ENCODE measurements at regions not wholly inside any gene's neighbourhood (a gene's known extent, or its start where the extent isn't known, plus 50 kb on each side); places are given as distances from the start of the nearest gene placed in this dataset.
"Not testable (repeated sequence)": the region's sequence is repeated elsewhere in the genome, so short reads cannot be mapped to it uniquely, and the experiment has no call there.

- no peak overlapping the region for H3K4me3 ChIP-seq (replicated peaks; ENCODE audit: insufficient read depth, low read length)
- TF ChIP-seq GABPA (IDR thresholded peaks at IDR 0.05; ENCODE audit: low read depth) (no peak), CTCF (IDR thresholded peaks at IDR 0.05; ENCODE audit: insufficient read depth, low read length) (no peak), SPI1 (IDR thresholded peaks at IDR 0.05; ENCODE audit: borderline replicate concordance, low read depth) (no peak), POLR2AphosphoS5 (IDR thresholded peaks at IDR 0.05; ENCODE audit: low read depth) (no peak)
- TF ChIP-seq, protein P1, sequence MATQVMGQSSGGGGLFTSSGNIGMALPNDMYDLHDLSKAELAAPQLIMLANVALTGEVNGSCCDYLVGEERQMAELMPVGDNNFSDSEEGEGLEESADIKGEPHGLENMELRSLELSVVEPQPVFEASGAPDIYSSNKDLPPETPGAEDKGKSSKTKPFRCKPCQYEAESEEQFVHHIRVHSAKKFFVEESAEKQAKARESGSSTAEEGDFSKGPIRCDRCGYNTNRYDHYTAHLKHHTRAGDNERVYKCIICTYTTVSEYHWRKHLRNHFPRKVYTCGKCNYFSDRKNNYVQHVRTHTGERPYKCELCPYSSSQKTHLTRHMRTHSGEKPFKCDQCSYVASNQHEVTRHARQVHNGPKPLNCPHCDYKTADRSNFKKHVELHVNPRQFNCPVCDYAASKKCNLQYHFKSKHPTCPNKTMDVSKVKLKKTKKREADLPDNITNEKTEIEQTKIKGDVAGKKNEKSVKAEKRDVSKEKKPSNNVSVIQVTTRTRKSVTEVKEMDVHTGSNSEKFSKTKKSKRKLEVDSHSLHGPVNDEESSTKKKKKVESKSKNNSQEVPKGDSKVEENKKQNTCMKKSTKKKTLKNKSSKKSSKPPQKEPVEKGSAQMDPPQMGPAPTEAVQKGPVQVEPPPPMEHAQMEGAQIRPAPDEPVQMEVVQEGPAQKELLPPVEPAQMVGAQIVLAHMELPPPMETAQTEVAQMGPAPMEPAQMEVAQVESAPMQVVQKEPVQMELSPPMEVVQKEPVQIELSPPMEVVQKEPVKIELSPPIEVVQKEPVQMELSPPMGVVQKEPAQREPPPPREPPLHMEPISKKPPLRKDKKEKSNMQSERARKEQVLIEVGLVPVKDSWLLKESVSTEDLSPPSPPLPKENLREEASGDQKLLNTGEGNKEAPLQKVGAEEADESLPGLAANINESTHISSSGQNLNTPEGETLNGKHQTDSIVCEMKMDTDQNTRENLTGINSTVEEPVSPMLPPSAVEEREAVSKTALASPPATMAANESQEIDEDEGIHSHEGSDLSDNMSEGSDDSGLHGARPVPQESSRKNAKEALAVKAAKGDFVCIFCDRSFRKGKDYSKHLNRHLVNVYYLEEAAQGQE (IDR thresholded peaks at IDR 0.05; ENCODE audit: insufficient replicate concordance, low read depth), result no peak
- H3K27ac ChIP-seq (replicated peaks), result no peak overlapping the region
- no peaks in the 10 kb centered on the region for H3K27me3 ChIP-seq (ENCODE audit: insufficient read depth, poor library complexity, severe bottlenecking)
- no peak for DNase-seq (ENCODE audit: low read depth in 1 of 2, low spot score in 1 of 2)
Measured at GRCh38 chr11:13193613-13194012, 84.0 kb upstream of the BMAL1 start.

- not testable (repeated sequence) for H3K27ac ChIP-seq (replicated peaks); H3K4me3 ChIP-seq (replicated peaks; ENCODE audit: insufficient read depth, low read length); H3K27me3 ChIP-seq (ENCODE audit: insufficient read depth, poor library complexity, severe bottlenecking); DNase-seq (ENCODE audit: low read depth in 1 of 2, low spot score in 1 of 2)
Measured at GRCh38 chr11:13197374-13197773, 80.2 kb upstream of the BMAL1 start.

- H3K27me3 ChIP-seq (ENCODE audit: insufficient read depth, poor library complexity, severe bottlenecking), result no peaks in the 10 kb centered on the region
- TF ChIP-seq POLR2AphosphoS5 (IDR thresholded peaks at IDR 0.05; ENCODE audit: low read depth), result no peak
- TF ChIP-seq, protein P1 (IDR thresholded peaks at IDR 0.05; ENCODE audit: insufficient replicate concordance, low read depth), result no peak
- no peak; the same call in 1 of the 2 replicates for TF ChIP-seq SPI1 (IDR thresholded peaks at IDR 0.05; ENCODE audit: borderline replicate concordance, low read depth)
- TF ChIP-seq CTCF (IDR thresholded peaks at IDR 0.05; ENCODE audit: insufficient read depth, low read length), result no peak
- no peak for TF ChIP-seq GABPA (IDR thresholded peaks at IDR 0.05; ENCODE audit: low read depth)
- no peak for DNase-seq (ENCODE audit: low read depth in 1 of 2, low spot score in 1 of 2)
- H3K27ac ChIP-seq (replicated peaks), result no peak overlapping the region
- no peak overlapping the region for H3K4me3 ChIP-seq (replicated peaks; ENCODE audit: insufficient read depth, low read length)
Measured at GRCh38 chr11:13205486-13205885, 72.1 kb upstream of the BMAL1 start.

GRCh38 chr11:13206086-13206640 lies 71.4 kb upstream of the BMAL1 start:
- Histone ChIP-seq H3K4me3 (replicated peaks; ENCODE audit: insufficient read depth, low read length) (no peak overlapping the region), H3K27me3 (ENCODE audit: insufficient read depth, poor library complexity, severe bottlenecking) (no peaks in the 10 kb centered on the region), H3K27ac (replicated peaks) (no peak overlapping the region)
- TF ChIP-seq GABPA (IDR thresholded peaks at IDR 0.05; ENCODE audit: low read depth), result no peak
- no peak for TF ChIP-seq CTCF (IDR thresholded peaks at IDR 0.05; ENCODE audit: insufficient read depth, low read length)
- TF ChIP-seq, protein P1 (IDR thresholded peaks at IDR 0.05; ENCODE audit: insufficient replicate concordance, low read depth), result no peak
- TF ChIP-seq SPI1 (IDR thresholded peaks at IDR 0.05; ENCODE audit: borderline replicate concordance, low read depth), result no peak
- TF ChIP-seq POLR2AphosphoS5 (IDR thresholded peaks at IDR 0.05; ENCODE audit: low read depth), result no peak
- DNase-seq (ENCODE audit: low read depth in 1 of 2, low spot score in 1 of 2), result no peak

Measured in HL-60 (cell line).